ENCODE measurements at regions not wholly inside any gene's neighbourhood (a gene's known extent, or its start where the extent isn't known, plus 50 kb on each side); places are given as distances from the start of the nearest gene placed in this dataset.
A peak's percentile ranks its signal among the peaks of the same experiment; 100 is the strongest.
"Not testable (repeated sequence)": the region's sequence is repeated elsewhere in the genome, so short reads cannot be mapped to it uniquely, and the experiment has no call there.

DNA sequence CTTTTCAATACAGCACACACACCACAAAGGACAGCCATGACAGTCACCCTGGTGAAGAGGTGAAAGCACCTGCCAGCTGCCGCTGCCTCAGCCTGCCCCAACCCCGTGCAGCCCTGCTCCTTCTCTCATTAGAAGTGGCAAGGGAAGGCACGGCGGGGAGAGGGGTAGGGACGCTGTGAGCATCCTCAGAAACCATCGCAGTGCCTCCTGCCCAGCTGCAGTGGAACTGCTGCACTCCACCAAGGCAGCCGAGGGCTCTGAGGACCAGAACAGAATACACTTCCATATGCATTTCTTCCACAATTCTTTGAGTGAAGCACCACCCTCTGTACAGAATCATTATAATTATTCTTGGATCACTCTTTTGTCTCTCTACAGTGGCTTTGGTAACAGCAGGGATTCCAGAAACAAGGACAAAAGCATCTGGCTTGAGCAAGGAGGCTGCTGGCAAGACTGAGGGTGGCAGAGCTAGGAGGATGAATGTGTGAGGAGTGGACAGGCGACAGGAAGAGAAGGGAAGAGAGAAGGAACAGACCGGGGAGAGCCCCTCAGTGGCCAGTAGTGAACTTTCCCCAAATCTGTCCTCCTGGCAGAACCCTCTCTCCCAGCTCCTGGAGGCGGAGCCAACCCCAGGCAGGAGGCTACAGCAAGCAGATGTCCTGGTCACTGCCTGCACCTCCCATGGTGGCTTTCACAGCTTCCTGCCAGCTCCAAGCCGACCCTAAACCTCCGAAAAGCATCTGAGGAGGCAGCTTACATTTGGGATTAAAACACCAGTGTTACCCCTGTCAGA lies 73.2 kb downstream of the MTNR1A start:
- no peak for DNase-seq (ENCODE audit: low spot score)

- no peak for DNase-seq (ENCODE audit: low spot score)
Measured at GRCh38 chr4:186475202-186475601, 80.2 kb downstream of the MTNR1A start.

DNA sequence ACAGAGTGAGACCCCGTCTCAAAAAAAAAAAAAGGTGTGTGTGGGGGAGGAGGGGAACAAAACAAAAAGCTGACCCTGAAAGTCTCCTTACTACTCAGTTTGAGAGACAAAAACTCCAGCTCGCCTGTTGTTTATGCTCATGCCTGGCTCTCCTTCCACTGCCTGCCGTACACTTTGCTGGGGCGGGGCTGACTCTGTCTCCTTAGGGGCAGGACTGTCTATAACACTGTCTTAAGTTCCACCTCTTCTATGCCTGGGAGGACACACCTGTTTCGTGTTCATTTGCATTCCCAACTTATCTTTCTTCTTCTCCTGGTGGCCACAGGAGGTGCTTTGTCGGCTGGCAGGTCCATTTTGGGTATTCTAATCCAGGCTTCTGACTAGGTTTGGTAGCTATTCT lies 81.4 kb downstream of the MTNR1A start:
- no peak for DNase-seq (ENCODE audit: low spot score)

DNA sequence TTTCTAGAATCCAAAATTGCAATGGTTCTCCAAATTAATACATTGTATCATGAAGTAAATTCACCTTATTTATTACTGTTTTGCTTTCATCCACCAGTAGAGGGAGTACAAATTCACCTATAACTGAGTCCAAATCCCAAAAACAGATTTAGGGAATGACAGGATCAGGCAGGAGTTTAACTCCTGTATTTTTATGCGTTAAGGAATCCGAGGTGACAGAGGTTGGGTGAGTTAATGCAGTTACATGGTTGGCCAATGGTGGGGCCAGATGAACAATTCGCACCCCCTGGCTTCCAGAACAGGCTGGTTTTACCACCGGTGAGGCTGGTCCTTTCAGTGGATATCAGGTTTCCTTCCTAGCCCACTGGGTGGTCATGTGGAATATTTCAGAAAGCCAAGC lies 82.4 kb downstream of the MTNR1A start:
- DNase-seq (ENCODE audit: low spot score) = peak; percentile 53

DNA sequence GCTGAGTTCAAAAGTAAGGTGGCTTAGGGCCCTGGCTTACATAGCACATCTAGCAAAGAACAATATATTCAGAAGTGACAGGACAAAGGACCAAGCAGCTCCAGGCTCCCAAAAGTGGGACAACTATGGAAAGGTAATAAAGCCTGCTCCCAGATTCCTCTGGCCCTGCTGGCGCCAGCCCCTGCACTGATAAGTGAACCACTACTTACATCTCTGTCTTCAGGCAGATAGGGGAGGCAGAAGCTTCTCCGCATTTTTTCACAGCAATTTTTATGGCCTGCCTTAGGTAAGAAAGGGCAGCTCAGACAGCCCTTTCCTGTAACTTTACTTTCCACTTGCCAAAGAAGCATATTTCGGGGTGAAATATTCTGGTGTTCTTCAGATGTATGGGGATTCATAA lies 83.9 kb downstream of the MTNR1A start:
- DNase-seq (ENCODE audit: low spot score) = no peak

- no peak for DNase-seq (ENCODE audit: low spot score)
Measured at GRCh38 chr4:186458050-186458449, 97.3 kb downstream of the MTNR1A start.

GRCh38 chr4:186451982-186452381 lies 103.4 kb downstream of the MTNR1A start:
- no peak for DNase-seq (ENCODE audit: low spot score)

GRCh38 chr4:186449954-186450353 lies 105.4 kb downstream of the MTNR1A start:
- DNase-seq (ENCODE audit: low spot score) = no peak

- no peak for DNase-seq (ENCODE audit: low spot score)
Measured at GRCh38 chr4:186445040-186445439, 110.3 kb downstream of the MTNR1A start.

- DNase-seq (ENCODE audit: low spot score) = no peak
Measured at GRCh38 chr4:186441502-186441901, 113.9 kb downstream of the MTNR1A start.

DNA sequence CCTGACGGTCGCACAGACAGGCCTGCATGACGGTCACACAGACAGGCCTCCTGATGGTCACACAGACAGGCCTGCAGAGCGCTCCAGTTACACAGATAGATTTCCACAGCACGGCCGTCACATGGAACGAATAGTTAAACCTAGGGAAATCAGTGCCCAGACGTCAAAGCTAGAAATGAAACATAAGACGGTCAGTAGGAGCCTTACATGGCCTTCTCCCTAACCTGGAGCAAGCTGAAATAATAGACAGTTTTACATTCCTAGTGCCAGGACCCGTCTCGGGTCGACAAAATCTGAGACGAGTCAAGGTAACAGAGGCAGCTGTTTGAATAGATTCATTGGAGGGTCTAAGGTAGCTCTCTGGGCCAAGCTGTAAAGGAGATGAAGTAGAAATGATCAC lies 126.9 kb downstream of the MTNR1A start:
- DNase-seq (ENCODE audit: low spot score) = no peak

GRCh38 chr4:186424745-186425144 lies 130.6 kb downstream of the MTNR1A start:
- DNase-seq (ENCODE audit: low spot score) = no peak

DNA sequence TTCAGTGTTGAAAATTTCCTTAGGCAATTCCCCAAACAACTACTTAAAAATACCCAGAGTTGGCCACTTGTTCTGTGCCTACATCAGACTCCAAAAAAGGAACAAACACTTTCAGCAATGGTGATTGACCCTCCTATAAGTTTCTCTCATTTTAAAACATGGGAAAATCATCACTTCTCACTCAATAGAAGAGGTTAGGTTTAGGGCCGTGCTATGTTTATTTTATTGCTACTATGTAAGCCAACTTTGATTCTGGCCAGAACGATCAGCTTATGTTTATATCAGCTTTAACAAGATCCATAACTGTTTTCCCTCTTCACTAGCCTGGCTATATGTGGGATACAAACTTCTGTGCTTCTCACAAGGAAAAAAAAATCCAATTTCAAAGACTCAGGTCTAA lies 133.1 kb downstream of the MTNR1A start:
- no peak for DNase-seq (ENCODE audit: low spot score)

GRCh38 chr4:186416451-186417060 lies 138.8 kb downstream of the MTNR1A start:
- DNase-seq (ENCODE audit: low spot score) = peak; percentile 19

DNA sequence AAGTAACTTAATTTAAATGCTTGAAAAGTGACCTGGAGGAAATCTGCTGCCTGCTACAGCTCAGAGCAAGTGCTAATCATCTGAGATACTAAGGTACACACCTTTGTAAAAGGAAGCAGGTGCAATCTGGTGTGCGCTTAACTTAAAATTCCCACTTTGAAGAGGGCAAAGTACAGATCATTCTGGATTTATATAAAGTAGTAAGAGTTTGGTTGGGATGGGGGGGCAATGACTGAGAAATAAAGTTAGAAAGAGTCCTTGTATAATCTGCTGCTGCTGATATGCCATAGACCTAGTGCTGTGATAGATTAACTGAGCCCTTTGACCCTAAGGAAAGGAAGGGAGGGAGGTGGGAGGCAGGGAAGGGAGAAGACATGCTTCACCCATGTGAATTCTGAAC lies 141.0 kb downstream of the MTNR1A start:
- DNase-seq (ENCODE audit: low spot score) = no peak

DNA sequence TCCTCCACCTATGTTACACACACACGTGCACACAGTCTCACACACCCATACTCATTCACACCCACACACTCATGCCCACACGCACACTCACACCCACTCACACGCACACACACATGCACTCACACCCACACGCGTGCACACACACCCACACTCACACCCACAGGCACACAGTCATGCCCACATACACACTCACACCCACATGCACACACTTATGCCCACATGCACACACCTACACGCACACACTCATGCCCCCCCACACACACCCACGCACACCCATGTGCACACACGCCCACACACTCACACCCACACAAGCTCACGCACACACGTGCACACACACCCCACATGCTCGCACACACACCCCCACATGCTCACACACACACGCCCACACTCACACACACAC lies 140.0 kb downstream of the F11 start:
- no peak for DNase-seq (ENCODE audit: low spot score)

DNA sequence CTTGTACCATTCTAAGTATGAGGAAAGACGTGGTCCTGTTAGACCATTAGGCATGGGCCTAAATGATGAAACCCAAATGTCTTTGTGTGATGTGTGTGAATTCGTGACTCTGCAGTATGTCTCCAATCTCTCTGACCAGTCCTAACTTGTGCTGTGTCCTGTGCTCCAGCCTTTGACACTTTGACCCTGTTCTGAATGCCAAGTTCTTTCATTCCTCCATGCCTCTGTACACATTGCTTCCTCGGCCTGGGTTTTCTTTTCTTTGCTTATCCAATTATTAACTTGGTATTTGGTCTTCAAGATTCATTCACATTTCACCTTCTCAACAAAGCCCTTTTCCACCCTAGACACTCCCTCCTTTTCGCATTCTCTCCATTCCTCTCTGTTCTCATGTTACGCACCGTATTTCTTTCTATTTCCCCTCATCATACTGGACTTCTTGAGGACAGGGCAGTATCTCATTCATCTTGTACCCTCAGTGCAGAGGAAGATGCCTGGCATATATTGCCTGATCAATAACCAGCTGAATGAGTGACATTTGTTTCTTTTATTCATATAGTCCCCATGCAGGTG lies 138.7 kb downstream of the F11 start:
- DNase-seq (ENCODE audit: low spot score) = no peak

DNA sequence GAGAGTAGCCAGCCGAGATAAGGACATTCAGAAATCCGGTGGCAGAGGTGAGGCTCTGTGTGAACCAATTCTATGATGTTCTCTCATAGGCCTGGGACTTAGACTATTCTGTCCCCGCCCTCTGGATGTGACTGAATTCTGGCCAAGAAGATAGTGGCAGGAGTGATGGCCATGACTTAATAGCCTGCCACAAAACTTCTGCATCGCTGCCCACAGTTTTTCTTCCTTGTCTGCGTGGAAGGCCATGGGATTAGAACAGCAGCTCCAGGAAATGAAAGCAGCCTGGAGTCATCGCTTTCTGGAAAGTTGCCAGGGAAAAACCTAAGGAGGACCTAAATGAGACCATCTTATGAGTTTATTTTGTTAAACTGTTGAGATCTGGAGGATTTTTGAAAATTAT lies 134.7 kb downstream of the F11 start:
- DNase-seq (ENCODE audit: low spot score) = no peak

DNA sequence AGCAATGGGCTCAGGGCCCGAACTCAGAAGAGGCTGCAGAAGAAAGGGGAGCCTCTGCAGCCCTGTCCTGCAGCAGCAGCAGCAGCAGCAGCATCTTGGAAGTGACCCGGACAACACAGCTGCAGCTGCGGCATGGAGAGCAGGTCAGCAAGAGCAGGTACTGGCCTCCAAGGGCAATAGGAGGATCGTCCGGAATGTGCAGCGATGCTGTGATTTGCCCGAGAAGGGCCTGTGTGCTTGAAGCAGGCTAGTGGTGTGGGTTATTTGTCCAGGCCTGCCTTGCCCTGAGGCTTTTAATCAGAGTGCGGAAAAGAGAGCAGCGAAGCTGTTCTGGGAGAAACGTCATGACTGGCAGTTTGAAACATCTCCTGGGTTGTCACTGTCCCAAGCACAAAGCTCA lies 126.0 kb downstream of the F11 start:
- no peak for DNase-seq (ENCODE audit: low spot score)

DNA sequence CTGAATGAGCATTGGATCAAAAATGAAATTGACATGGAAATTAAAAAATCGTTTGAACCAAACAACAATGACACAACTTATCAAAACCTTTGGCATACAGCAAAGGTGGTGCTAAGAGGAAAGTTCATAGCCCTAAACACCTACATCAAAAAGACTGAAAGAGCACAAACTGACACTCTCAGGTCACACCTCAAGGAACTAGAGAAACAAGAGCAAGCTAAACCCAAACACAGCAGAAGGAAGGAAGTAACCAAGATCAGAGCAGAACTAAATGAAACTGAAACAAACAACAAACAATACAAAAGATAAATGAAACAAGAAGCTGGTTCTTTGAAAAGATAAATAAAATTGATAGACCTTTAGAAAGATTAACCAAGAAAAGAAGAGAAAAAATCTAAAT lies 118.3 kb downstream of the F11 start:
- DNase-seq (ENCODE audit: low spot score) = not testable (repeated sequence)

GRCh38 chr4:186368281-186368680 lies 102.3 kb downstream of the F11 start:
- no peak for DNase-seq (ENCODE audit: low spot score)

- DNase-seq (ENCODE audit: low spot score) = no peak
Measured at GRCh38 chr4:186366326-186366725, 100.3 kb downstream of the F11 start.

GRCh38 chr4:186363038-186363437 lies 97.0 kb downstream of the F11 start:
- not testable (repeated sequence) for DNase-seq (ENCODE audit: low spot score)

DNA sequence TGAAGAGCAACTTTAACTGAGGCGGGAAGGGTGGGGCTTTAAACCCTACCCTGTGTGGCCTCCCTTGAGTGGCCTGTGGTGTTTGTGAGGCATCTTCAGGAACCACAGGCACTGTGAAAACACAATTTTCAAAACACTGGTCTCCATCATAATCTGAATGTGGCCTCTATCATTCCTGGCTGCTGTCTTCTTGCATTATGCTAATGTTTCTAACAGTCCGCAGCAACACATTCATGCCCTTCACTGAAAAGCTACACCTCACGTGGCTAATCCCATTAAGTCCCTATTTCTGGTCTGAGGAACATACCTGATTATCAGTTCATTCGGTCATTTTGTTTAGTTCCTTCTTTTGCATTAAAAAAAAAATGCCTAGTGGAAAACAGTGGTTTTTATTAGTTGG lies 94.6 kb downstream of the F11 start:
- DNase-seq (ENCODE audit: low spot score) = no peak
